Stimulated activated CD4-positive, alpha-beta T cell treated with anti-CD3 and anti-CD28 coated beads, Interleukin-2, amount 100 ng/mL, for 4 hours (primary cell): ENCODE measurements at regions not wholly inside any gene's neighbourhood (a gene's known extent, or its start where the extent isn't known, plus 50 kb on each side); places are given as distances from the start of the nearest gene placed in this dataset.

ENCODE experiments used
- DNase-seq: peaks from one replicate; pipeline ENCODE4 v3.0.0-alpha.2; 2020; ENCODE audit warnings: low read depth

DNA sequence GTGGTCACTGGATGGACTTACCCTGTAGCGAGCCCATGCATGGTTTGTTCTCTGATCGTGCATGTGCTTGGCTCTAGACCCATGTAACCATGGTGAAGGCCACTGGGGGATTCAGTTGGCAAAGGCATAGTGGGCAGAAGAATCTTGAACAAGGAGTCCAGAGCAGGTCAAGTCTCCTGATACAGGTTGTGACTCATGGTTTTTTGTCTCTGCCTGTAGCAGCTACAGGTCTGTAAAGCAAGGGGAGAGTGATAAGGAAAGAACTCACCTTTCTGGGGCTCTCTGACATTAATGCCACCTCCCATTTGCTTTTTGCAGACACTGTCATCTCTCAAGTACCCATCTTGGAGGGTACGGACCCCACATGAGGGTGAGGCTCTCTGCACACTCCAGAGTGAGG, 153.4 kb upstream of the CAMK1G start:
- DNase-seq = no peak

DNA sequence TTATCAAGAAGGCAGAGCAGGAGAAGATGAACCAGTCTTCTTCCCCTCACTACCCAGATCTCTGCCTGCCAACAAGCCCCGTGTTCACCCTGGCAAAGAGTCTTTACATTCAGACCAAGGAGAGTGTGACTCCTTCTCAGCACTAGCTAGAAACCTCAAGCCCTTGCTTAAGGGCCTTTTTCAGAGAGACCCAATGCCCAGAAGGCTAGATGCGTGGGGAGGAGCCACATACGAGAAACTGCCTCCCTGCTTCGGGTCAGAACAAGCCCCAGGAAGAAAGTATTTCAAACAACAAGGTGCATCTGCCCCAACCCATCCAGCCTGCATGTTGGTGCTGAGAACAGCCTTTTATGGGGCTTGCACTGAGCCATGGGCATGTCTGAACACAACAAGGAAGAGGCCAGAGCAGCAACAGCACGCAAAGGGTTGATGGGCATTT, 152.7 kb upstream of the CAMK1G start:
- no peak for DNase-seq

DNA sequence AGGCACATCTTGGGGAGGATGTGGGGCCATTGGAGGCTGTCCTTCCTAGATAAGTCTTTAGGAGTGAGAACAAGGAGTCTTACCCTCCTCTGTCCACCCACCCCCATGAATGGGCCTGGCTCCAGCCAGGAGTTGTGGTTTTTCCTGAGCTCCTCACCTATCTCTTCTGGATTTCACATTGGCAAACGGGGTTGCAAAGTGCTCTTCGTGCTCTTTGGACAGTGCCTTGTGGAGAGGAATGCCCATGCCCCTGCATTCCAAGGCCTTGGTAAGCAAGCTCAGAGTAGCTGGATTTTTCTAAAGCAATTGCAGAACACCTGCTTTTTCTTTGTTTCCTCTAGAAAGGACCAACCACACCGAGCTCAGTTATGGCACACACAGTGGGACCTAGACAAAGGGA, 152.1 kb upstream of the CAMK1G start:
- no peak for DNase-seq

DNA sequence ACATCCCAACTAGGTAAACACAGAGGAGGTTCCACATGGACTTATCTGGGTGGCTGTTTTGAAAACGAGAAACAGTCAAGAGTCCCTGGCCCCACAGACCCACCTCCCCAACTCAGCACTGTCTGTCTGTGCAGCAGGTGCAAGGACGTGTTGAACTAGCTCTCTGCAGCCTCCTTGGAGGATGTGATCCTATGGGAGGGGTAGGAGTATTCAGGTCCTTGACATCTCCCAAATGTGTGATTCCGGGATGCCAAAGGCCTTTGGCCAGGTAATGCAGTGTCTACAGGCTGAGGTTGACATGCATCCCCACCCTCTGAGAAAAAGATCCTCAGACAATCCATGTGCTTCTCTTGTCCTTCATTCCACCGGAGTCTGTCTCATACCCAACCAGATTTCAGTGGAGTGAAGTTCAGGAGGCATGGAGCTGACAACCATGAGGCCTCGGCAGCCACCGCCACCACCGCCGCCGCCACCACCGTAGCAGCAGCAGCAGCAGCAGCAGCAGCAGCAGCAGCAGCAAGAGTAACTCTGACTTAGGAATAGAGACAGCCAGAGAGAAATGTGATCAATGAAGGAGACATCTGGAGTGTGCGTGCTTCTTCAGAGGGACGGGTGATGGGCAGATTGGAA, 151.6 kb upstream of the CAMK1G start:
- DNase-seq = no peak

DNA sequence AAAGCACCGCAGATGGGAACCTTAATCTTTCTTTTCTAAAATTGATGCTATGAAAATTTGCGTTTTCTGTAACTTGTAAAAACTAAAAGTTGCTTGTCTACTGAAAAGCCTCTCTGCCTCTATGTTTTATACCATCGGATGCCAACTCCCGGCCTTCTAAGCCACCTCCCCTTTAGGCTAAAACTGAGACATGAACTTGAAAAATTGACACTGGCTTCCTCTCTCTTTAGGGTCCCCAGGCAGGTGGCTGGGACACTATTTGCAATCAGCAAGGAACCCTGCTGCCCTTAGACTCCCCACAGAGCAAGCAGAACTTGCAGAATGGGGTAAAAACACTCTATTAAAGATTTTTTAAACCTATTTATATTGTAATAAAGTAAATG, 151.1 kb upstream of the CAMK1G start:
- DNase-seq = no peak

DNA sequence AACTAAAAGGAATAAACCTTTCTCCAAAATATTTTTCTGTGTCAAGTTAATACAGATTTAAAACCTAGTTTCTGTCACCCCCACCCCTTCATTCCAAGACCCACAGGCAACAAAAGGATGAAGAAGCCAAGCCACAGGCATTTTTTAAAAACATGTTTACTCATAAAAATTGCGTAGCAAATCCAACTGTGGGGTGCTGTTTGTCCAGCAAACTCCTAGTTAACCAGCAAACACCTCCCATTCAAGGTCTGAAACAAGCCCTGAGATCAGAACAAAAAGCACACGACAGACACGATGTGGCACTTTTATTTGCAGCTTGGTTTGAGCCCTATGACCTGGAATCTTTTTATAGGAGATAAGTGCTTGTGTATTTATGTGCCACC, 149.9 kb upstream of the CAMK1G start:
- DNase-seq = no peak

DNA sequence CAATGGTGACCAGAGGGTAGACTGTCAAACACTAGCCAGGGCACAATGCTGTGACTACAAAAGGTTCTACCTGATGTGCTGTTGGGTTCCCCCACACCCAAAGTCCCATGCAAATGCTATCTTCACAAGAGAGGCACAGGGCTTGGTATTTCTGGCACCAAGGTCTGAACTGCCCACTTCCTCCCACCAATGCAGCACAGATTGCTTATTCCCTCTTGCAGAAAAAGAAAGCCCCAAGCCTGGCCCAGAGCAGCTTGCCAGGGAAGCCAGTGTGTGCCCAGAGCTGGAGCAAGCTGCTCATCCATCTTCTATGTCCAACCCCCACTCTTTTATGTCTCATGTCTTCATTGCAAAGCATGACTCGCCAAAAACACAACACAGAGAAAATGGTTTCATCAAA, 149.4 kb upstream of the CAMK1G start:
- DNase-seq = no peak

DNA sequence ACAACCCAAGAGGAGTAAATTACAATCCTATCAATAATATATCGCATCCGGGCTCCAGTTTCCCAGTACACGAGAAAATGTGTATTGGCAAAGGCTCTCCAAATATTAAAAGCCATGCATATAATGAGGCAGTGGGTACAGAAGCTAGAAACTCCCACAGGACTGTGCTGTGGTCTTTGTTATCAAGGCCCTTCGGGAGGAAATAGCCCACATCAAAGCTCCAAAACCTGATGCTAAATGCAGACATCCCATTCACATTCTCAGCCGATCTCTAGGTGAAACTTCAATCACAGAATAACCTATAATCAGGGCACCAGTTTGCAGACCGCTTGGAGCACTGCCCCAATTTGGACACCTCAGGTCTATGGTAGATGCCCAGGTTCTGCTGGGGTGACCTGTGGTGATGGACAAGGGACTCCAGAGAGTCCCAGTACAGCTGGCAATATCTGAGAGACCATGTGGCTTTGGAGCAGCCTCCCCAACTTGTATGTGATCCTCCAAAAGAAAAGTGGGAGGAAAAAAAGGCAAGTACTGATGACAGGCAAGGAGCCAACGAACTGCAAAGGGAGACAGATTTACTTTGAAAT, 148.8 kb upstream of the CAMK1G start:
- no peak for DNase-seq

DNA sequence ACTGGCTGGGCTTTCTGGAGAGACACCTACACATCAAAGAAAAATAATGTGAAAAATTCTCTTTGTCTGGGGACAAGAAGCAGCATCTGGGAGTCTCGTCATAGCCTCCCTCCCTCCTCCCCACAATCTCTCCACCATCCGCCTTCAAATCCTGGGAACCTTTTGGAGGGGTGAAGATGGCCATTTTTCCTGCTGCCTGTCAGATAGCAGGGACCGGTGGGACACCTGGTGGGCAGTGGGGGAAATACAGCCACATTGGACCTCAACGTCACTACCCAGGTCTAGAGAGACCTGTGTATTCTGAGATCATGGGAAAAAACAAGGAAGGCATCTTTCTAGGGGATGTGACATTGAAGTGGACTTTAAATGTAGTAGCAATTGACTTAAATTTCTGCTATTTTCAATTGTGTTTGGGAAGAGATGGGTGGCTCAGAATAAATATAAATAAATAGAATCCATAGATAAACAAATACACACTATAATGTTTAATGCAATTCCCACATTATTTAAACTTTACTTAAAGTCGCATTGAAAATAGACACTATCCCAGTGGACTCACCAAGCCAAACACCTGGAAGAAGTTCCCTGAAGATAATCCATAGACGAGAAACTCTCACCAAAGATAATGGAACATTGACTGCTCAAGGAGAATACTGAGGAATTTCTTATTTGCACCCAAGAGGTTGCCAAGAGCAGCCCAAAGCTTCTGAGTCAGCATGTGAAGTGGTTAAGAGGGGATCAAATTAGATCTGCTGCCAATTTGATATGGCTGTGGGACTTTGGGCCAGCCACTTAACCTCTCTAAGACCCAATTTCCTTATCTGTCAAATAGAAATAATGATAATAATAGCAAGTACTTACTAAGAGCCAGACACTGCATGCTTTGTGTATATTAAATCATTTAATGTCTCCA, 147.6 kb upstream of the CAMK1G start:
- no peak for DNase-seq

DNA sequence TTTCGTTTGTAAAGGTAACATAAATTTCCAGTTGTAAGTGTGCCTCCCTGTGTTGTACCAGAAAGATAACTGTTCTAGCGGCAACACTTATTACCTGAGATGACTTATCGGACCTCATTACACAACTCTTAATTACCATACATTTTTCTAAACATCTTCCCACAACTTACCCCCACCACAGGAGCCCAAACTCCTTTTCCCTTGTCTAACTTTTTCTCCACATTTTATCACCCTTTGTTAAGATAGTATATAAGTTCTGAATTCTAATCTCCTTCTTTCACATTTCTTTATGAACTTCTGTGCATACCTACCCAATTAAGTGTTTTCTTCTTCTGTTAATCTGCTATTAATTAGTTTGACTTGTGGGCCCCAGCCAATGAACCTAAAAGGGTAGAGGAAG, 143.7 kb upstream of the CAMK1G start:
- no peak for DNase-seq

DNA sequence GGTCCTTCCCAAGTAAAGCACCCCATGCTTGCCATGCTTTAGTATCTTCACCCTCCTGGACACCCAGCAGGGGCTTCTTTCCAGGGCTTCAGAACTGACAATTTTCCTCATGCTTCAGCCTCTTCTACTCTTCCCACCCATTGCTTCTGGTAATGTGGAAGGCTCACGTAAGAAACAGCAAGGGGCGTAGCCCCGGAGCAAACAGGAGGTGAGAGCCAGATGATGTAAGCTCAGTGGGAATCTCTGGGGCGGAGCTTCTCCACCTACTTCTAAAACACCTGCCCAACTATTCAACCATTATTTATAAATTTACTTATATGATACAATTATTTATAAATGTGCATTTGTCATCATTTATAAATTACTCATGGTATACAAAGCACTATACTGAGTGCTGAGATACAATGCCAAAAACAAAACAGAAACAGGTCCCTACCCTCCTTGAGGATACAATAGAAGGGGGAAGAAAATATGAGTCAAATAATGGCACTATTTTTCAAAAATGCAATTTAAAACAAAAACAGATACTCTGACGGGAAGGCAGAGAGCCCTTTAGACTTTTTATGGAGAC, 140.1 kb upstream of the CAMK1G start:
- DNase-seq = no peak

DNA sequence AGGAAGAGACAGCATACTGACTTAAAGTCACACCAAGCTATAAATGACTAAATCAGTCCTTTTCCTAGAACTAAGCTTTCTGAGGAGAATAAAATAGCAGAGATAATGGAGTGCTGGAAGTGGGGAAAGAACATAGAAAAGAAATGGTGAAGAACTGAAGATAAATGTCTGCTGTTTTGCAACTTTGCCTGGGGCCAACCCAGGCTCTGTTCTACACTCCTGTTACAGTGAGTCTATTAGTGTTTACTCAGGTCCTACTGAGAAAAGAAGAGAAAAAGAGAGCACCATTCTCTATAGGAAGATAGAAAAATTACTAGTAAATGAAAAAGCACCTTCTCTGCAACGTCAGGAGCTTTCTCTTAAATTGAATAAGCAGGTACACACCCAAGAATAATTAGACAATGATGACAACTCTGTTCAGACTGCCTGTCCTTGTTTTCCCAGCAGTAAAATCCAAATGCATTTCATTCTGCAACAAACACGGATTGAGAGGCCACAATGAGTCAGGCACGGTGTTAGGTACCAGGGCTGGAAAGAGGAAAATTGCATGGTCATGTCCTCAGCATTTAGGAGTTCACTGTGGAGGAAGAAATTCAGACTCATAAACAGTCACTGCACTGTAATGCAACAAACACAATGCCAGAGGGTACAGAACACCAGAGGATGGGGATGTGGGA, 139.4 kb upstream of the CAMK1G start:
- DNase-seq = no peak

DNA sequence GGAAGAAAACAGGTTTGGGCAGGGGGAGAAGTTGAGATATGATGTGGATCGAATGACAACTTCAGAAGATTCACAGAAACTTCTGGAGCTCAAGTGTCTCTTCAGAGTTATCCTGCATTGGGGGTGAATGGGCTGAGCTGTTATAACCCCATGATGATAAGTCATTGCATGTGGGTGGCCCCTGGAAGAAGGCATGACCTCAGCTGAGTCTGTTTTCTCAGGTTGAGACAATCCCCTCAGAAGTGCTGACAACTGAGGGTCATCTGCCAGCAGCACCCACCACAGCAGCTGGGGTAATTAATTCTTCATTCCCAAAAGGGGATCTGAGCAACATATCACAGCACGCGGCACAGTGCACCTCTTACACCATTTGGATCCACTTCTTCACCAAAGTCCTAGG, 138.6 kb upstream of the CAMK1G start:
- DNase-seq = no peak

DNA sequence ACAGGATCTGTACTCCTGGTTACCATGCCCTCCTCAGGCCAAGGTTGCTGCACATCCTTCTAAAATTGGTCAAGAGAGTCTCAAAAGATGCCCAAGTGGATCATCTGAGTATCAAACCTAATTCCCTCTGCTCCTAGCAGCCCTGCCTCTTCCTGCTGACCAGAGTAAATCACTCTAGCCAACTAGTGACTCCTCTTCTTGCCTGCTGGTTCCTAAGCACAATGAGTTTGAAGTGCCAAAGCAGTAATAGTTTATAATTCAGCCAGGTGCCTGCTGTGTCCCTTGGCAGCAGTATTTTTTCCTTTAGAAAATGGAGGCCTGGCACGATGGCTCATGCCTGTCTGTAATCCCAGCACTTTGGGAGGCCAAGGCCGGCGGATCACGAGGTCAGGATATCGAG, 137.9 kb upstream of the CAMK1G start:
- DNase-seq = no peak

DNA sequence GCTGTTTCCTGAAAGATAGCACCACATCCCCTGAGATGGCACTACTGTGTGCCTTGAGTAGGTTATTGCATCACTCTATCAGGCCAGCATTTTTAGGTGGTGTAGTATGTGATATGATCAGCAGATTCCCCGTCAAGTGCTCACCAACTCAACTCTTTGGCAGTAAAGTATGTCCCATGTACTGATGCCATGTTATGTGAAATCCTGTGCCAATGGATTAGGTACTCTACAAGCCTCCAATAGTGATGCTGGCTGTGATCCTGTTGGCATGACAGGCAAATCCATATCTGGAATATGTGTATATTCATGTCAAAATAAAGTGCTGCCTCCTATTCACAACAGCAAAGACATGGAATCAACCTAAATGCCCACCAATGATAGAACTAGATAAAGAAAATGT, 137.2 kb upstream of the CAMK1G start:
- no peak for DNase-seq

DNA sequence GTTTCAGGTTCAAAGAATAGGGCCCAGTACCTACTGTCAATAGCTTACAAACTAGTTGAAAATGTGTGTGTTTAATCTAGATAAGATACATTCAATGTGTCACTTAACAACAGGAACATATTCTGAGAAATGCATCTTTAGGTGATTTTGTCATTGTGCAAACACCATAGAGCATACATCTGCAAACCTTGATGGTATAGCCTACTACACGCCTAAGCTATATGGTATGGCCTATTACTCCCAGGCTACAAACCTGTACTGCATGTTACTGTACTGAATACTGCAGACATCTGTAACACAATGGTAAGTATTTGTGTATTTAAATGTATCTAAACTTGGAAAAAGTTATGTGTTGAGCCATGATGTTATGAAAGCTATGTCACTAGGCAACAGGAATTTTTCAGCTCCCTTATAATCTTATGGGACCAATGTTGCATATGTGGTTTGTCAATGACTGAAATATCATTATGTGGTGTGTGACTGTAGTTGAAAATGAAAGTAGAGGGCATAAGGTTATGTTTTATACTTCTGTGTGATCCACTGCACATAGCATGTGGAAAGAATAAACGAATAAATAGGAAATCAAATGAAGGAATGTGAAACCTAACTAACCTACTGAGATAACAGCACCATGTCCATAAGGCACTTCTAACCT, 129.0 kb upstream of the CAMK1G start:
- no peak for DNase-seq

DNA sequence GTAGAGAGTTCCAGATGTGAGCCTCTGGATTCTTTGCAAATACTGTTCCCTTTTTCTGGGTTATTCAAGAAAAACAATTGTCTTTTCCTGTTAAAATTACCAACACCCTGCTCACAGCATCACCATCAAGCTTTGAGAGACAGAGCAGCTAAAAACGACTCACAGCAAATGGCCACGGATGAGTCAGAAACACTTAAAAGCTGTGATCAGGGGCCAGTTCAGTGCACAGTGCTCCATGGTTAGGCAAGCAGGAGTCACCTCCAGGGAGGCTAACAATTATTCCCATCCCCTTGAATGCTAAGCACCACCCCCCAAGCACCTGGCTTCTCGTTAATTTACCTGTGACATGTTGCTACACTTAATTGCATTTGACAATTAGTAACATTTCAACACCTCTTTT, 128.4 kb upstream of the CAMK1G start:
- DNase-seq = no peak

DNA sequence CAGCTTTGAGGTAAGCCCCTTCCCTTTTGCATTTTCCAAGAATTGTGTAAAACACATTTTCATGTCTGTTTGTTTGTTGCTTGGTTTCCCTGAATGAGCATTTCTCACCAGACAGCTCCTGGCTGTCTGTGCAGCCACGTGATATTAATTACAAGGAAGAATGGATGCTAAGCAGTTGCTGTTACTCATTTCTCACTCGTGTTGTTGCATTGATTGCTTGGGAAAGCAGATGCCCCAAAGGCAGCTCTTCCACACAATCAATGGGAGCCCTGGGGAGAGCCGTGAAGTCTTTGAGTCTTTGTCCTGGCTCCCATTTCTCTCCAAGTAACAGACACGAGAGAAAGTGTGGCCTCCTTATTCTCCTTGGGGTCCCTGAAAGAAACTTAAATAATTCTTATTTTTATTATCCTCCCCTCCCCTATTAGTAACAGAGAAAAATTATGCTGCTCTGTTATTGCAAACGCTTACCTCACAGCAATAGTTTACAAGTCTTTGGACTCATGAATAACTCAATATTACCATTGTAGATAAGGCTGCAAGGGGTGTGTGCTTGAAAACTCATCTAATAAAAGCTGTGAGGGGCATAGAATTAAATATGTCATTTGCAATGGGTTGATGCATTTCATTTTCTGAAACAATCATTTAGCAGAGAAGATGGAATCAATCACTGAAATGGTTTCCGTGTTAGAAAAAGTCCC, 127.7 kb upstream of the CAMK1G start:
- DNase-seq = no peak

DNA sequence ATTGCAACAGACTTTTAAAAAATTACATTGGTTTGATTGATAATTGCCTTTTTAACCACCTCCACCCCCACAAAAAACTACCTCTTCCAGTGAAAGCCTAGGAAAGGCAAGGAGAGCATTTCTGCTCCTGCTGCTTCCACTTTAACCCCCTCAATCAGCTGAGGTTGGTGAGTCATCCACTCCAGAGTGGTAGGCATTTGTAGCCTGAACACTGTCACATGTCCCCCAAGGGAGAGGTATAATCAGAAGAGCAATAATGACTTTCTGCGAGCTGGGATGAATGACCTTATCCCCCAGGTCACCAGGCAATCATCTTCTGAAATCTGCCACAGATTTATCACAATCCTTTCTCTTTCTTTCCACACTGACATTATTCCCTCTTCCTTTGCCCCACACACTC, 126.6 kb upstream of the CAMK1G start:
- no peak for DNase-seq

DNA sequence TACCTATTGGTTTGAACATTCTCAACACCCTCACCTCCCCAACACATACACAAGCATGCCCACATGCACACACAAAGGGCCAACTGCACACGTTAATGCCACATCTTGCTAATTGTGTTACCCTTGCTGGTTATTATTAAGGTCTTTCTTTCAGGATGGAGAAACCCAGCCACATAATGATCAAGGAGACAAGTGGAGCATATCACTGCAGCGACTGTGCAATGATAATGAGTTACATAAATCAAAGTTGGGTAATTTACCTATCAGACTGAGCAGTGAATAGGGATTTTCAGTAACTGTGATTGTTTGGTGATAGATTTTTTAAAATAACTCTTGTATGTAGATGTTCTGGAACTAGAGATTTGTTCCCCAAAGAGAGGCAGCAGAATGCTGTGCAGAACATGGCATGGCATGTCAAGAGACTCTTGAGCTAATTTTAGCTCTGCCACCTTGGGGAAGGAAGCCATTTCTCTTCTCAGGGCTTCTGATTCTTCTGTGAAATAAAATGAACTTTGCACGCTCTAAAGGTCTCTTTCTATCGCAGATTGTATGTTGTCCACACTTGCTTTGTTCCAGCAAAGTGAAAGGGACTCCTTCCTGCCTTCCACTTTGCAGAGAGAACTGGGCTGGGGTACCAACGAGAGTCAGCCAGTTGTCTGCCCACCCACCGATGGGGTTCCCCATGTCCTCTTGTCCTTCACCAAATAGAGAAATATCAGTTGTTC, 126.0 kb upstream of the CAMK1G start:
- DNase-seq = no peak

DNA sequence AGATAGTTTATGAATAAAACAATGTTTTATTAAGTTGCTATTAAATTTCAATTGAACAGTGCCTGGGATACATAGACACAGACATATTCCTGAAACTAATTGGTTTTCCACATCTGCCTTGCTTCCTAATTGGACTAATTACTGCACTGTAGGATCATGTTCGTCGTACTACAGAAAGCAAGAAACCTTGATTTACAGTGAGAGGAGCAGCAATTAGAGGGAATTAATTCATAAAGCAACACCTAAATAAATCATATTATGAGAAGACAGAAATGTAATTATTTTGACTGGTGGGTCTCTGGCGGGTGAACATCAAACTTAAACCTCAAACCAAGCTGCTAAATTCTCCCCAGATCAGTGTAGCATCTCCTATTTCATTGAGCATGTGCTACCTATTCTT, 124.6 kb upstream of the CAMK1G start:
- no peak for DNase-seq
